PC-3 (cell line): ENCODE measurements at regions not wholly inside any gene's neighbourhood (a gene's known extent, or its start where the extent isn't known, plus 50 kb on each side); places are given as distances from the start of the nearest gene placed in this dataset.

ENCODE experiments used
- EZH2 ChIP-seq: fragments of 300-600 bp; sonication (generic); IDR thresholded peaks from one replicate; pipeline ENCODE4 v1.6.1; 2017; ENCODE audit warnings: antibody characterized with exemption, mild to moderate bottlenecking, low read length; ENCODE audit not compliant: unreplicated experiment
- TF ChIP-seq, protein P1 (sequence below): fragments of 300-600 bp; sonication (generic); conservative IDR thresholded peaks from 2 replicates; pipeline ENCODE4 v1.5.1; 2017; ENCODE audit warnings: antibody characterized with exemption, low read depth, mild to moderate bottlenecking, low read length

DNA sequence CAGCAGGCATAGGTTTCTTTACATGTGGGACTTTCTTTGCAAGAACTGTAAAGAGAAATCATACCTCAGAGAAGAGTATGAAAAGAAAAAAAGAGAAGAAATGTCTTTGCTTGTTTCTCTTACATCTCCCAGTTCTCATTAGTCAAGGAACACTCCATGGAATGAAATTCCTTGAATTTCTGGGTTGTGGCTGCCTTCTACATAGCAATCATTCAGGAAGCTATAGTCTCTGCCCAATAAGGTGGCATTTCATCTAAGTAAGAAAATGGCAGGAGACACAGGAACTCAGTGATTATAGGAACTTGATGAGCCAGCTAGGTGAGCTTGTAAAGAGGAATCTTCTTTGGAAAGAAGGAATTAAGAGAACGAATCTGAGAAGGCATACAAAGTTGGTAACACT, 197.0 kb upstream of the FKBP1C start:
- TF ChIP-seq, protein P1, sequence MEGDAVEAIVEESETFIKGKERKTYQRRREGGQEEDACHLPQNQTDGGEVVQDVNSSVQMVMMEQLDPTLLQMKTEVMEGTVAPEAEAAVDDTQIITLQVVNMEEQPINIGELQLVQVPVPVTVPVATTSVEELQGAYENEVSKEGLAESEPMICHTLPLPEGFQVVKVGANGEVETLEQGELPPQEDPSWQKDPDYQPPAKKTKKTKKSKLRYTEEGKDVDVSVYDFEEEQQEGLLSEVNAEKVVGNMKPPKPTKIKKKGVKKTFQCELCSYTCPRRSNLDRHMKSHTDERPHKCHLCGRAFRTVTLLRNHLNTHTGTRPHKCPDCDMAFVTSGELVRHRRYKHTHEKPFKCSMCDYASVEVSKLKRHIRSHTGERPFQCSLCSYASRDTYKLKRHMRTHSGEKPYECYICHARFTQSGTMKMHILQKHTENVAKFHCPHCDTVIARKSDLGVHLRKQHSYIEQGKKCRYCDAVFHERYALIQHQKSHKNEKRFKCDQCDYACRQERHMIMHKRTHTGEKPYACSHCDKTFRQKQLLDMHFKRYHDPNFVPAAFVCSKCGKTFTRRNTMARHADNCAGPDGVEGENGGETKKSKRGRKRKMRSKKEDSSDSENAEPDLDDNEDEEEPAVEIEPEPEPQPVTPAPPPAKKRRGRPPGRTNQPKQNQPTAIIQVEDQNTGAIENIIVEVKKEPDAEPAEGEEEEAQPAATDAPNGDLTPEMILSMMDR: no peak
- no peak for TF ChIP-seq EZH2
